ENCODE measurements at regions not wholly inside any gene's neighbourhood (a gene's known extent, or its start where the extent isn't known, plus 50 kb on each side); places are given as distances from the start of the nearest gene placed in this dataset.

DNA sequence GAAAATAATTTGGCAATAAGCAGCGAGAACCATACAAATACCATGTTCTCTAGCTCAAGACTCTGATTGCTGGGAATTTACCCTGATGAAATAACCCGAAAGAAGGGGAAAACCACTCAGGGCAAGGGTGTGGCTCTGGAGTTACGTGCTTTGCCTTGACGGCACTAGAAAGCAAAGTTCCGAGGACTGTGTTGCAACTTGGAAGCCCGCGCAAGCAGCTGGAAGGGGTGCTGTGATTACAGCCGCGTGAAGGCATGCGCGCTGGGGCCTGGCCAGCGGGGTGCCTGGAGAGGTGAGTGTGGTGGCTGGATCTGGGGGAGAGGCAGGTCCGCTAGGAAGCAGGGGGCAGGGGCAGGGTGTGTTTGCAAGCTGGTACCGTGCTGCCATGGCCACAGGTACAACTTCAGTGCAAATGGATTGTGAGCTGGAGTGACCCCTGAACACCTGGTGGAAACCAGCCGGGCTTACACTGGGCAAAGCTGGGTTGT, 52.6 kb upstream of the CNOT6 start:
- Histone ChIP-seq H3K27me3 (ENCODE audit: control insufficient read depth, insufficient read depth, low read length) (no peaks in the 10 kb centered on the region), H3K9ac (ENCODE audit: low read length in 3 of 3) (no peak overlapping the region), H3K4me1 (ENCODE audit: control insufficient read depth in 2 of 3, insufficient read depth in 2 of 3, low read depth in 1 of 3, low read length in 3 of 3) (no peaks in the 10 kb centered on the region), H3K9me3 (ENCODE audit: control insufficient read depth in 2 of 3, insufficient read depth in 1 of 3, low read length in 3 of 3) (peaks cover 0 to 3% (median 0%) of the 10 kb centered on the region in 3 donors), H3K4me3 (ENCODE audit: low read length in 3 of 3) (no peak overlapping the region), H3K27ac (ENCODE audit: low read depth in 2 of 2, low read length in 2 of 2) (no peak overlapping the region), H3K36me3 (ENCODE audit: control insufficient read depth in 2 of 3, insufficient read depth in 3 of 3, low read length in 3 of 3) (no peaks in the 10 kb centered on the region)
- DNase-seq (peak in 4 of 5 donors; percentile 19 to 87 (median 24)), FAIRE-seq (no peak)
- intact Hi-C loops (cut with DNase I), result no loop called here
- TF ChIP-seq, protein P1, sequence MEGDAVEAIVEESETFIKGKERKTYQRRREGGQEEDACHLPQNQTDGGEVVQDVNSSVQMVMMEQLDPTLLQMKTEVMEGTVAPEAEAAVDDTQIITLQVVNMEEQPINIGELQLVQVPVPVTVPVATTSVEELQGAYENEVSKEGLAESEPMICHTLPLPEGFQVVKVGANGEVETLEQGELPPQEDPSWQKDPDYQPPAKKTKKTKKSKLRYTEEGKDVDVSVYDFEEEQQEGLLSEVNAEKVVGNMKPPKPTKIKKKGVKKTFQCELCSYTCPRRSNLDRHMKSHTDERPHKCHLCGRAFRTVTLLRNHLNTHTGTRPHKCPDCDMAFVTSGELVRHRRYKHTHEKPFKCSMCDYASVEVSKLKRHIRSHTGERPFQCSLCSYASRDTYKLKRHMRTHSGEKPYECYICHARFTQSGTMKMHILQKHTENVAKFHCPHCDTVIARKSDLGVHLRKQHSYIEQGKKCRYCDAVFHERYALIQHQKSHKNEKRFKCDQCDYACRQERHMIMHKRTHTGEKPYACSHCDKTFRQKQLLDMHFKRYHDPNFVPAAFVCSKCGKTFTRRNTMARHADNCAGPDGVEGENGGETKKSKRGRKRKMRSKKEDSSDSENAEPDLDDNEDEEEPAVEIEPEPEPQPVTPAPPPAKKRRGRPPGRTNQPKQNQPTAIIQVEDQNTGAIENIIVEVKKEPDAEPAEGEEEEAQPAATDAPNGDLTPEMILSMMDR (IDR thresholded peaks at IDR 0.05; ENCODE audit: borderline replicate concordance, extremely low read depth, insufficient read depth), result no peak
